DND-41 (cell line): ENCODE measurements at regions not wholly inside any gene's neighbourhood (a gene's known extent, or its start where the extent isn't known, plus 50 kb on each side); places are given as distances from the start of the nearest gene placed in this dataset.

Experiments
- ATAC-seq: fragments of 200-7000 bp; cut with Tn5 transposase; 3 replicates; pipeline ENCODE4 v1.9.1; 2021; ENCODE audit warnings: low read depth; ENCODE audit not compliant: insufficient read depth
- DNase-seq: peaks from one replicate; pipeline ENCODE4 v3.0.0-alpha.2; 2020
- H2AFZ ChIP-seq: 2 replicates; pipeline ENCODE4 v1.6.0; 2012; ENCODE audit warnings: low read depth, low read length
- H3K27ac ChIP-seq: 2 replicates; pipeline ENCODE4 v1.5.1; 2012; ENCODE audit warnings: low read length, inconsistent platforms
- H3K27me3 ChIP-seq: fragments of 200-600 bp; sonication (generic); 2 replicates; pipeline ENCODE4 v1.6.0; 2012; ENCODE audit warnings: low read length, mild to moderate bottlenecking, inconsistent platforms; ENCODE audit not compliant: insufficient read depth, poor library complexity
- H3K36me3 ChIP-seq: 2 replicates; pipeline ENCODE4 v1.5.1; 2012; ENCODE audit warnings: low read length, inconsistent platforms; ENCODE audit not compliant: insufficient read depth
- H3K4me1 ChIP-seq: 2 replicates; pipeline ENCODE4 v1.5.1; 2012; ENCODE audit warnings: mild to moderate bottlenecking, low read length; ENCODE audit not compliant: insufficient read depth
- H3K4me2 ChIP-seq: 2 replicates; pipeline ENCODE4 v1.6.0; 2012; ENCODE audit warnings: mild to moderate bottlenecking, moderate library complexity, low read length, inconsistent platforms; ENCODE audit not compliant: insufficient read depth
- H3K4me3 ChIP-seq, 2 experiments: fragments of 200-600 bp in 1 of 2; shearing (Covaris generic) in 1 of 2; 2 replicates each; pipeline ENCODE4 v1.5.1; 2012 to 2016; ENCODE audit warnings: inconsistent platforms in 2 of 2, low read length in 2 of 2, mild to moderate bottlenecking in 2 of 2, low read depth in 1 of 2, moderate library complexity in 1 of 2
- H3K79me2 ChIP-seq: 2 replicates; pipeline ENCODE4 v1.6.0; 2012; ENCODE audit warnings: low read length, inconsistent platforms; ENCODE audit not compliant: insufficient read depth
- H3K9ac ChIP-seq: 2 replicates; pipeline ENCODE4 v1.6.0; 2012; ENCODE audit warnings: low read depth, mild to moderate bottlenecking, inconsistent platforms, low read length, moderate library complexity
- H3K9me3 ChIP-seq: 2 replicates; pipeline ENCODE4 v1.5.1; 2012; ENCODE audit warnings: low read length, moderate library complexity, mild to moderate bottlenecking, inconsistent platforms; ENCODE audit not compliant: insufficient read depth, severe bottlenecking
- H4K20me1 ChIP-seq: 2 replicates; pipeline ENCODE4 v1.6.0; 2012; ENCODE audit warnings: low read length; ENCODE audit not compliant: insufficient read depth
- CTCF ChIP-seq: IDR thresholded peaks from 2 replicates; pipeline ENCODE4 v1.5.1; 2012; ENCODE audit warnings: borderline replicate concordance, low read length, moderate library complexity, mild to moderate bottlenecking; ENCODE audit not compliant: poor library complexity, severe bottlenecking; ENCODE audit errors: extremely low read depth
- EZH2 ChIP-seq: IDR thresholded peaks from 3 replicates; pipeline ENCODE4 v1.6.1; 2012; ENCODE audit warnings: borderline replicate concordance, low read depth, mild to moderate bottlenecking, moderate library complexity, low read length, inconsistent platforms; ENCODE audit not compliant: severe bottlenecking

GRCh38 chr2:8421658-8422449, 260.0 kb upstream of the ID2 start:
- no peak for ATAC-seq
- Histone ChIP-seq H2AFZ (no peak overlapping the region), H3K79me2 (no peaks in the 10 kb centered on the region), H3K9me3 (no peaks in the 10 kb centered on the region), H3K27ac (no peak overlapping the region), H3K9ac (no peak overlapping the region), H3K4me3 (no peak overlapping the region), H3K4me1 (no peaks in the 10 kb centered on the region), H3K36me3 (no peaks in the 10 kb centered on the region), H3K4me2 (no peak overlapping the region), H4K20me1 (no peaks in the 10 kb centered on the region), H3K27me3 (no peaks in the 10 kb centered on the region)
- TF ChIP-seq CTCF: no peak
- TF ChIP-seq EZH2: no peak
- DNase-seq: no peak

- Histone ChIP-seq H4K20me1 (no peaks in the 10 kb centered on the region), H3K9ac (no peak overlapping the region), H3K4me3 (no peak overlapping the region), H3K36me3 (no peaks in the 10 kb centered on the region), H3K4me1 (no peaks in the 10 kb centered on the region), H3K9me3 (no peaks in the 10 kb centered on the region), H3K27me3 (no peaks in the 10 kb centered on the region), H3K4me2 (no peak overlapping the region), H2AFZ (no peak overlapping the region), H3K27ac (no peak overlapping the region), H3K79me2 (no peaks in the 10 kb centered on the region)
- no peak for DNase-seq
- ATAC-seq: no peak
- TF ChIP-seq EZH2 (no peak), CTCF (no peak)
Observed at GRCh38 chr2:8422450-8422800, 259.4 kb upstream of the ID2 start.

GRCh38 chr2:8424997-8425900, 256.6 kb upstream of the ID2 start:
- Histone ChIP-seq H3K36me3 (no peaks in the 10 kb centered on the region), H4K20me1 (no peaks in the 10 kb centered on the region), H3K27me3 (no peaks in the 10 kb centered on the region), H3K4me2 (no peak overlapping the region), H3K9ac (no peak overlapping the region), H3K4me1 (no peaks in the 10 kb centered on the region), H3K4me3 (no peak overlapping the region), H3K79me2 (no peaks in the 10 kb centered on the region), H3K27ac (no peak overlapping the region), H3K9me3 (no peaks in the 10 kb centered on the region), H2AFZ (no peak overlapping the region)
- ATAC-seq (no peak), DNase-seq (no peak)
- no peak for TF ChIP-seq EZH2
- TF ChIP-seq CTCF: no peak
